GM10266 (cell line): ENCODE measurements at regions not wholly inside any gene's neighbourhood (a gene's known extent, or its start where the extent isn't known, plus 50 kb on each side); places are given as distances from the start of the nearest gene placed in this dataset.
A peak's percentile ranks its signal among the peaks of the same experiment; 100 is the strongest.

Source experiments
- DNase-seq: peaks from one replicate; pipeline ENCODE4 v3.0.0; 2012; ENCODE audit errors: extremely low spot score
- TF ChIP-seq, protein P1 (sequence below): IDR thresholded peaks from 2 replicates; pipeline ENCODE4 v1.5.1; 2012; ENCODE audit warnings: mild to moderate bottlenecking, low read depth; ENCODE audit not compliant: control insufficient read depth, insufficient read depth; ENCODE audit errors: missing control alignments

DNA sequence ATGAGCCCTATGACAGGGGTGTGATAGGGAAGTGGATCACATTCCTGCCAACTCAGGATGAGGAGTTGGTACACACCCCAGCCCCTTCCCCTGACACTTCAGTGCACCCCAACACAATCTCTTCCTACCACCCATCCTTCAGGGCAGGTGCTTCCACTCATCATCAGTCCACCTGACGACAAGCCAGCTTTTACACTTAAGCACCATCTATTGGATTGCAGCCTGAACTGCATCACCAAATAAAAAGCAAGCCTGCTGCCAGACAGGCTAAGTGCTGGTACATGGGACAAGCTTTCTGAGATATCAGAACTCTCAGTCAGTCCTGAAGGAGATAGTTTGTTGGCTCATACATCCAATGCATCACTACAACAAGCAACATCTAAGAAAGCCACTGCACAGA is 69.0 kb upstream of the TMEM200A start:
- DNase-seq: no peak
- TF ChIP-seq, protein P1, sequence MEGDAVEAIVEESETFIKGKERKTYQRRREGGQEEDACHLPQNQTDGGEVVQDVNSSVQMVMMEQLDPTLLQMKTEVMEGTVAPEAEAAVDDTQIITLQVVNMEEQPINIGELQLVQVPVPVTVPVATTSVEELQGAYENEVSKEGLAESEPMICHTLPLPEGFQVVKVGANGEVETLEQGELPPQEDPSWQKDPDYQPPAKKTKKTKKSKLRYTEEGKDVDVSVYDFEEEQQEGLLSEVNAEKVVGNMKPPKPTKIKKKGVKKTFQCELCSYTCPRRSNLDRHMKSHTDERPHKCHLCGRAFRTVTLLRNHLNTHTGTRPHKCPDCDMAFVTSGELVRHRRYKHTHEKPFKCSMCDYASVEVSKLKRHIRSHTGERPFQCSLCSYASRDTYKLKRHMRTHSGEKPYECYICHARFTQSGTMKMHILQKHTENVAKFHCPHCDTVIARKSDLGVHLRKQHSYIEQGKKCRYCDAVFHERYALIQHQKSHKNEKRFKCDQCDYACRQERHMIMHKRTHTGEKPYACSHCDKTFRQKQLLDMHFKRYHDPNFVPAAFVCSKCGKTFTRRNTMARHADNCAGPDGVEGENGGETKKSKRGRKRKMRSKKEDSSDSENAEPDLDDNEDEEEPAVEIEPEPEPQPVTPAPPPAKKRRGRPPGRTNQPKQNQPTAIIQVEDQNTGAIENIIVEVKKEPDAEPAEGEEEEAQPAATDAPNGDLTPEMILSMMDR: no peak

DNA sequence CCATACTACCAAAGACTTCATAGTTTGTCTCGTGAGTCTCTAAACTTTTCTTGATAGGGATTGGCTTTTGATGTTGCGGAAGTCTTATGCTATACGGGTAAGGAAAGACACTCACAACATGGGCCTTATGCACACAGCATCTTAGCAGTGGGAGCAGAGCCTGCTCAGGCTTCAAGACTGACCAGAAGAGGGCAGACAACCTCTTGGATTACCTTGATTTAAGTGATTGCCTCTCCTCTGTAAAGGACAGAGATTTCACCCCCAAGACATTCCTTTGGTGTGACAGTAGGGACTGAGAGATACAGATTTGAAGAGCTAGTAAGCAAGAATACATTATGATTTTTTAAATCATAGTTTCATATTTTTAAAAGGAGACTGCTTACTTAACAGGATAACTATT is 71.0 kb upstream of the SAMD3 start:
- DNase-seq: peak; percentile 35
- TF ChIP-seq, protein P1: peak; percentile 64

DNA sequence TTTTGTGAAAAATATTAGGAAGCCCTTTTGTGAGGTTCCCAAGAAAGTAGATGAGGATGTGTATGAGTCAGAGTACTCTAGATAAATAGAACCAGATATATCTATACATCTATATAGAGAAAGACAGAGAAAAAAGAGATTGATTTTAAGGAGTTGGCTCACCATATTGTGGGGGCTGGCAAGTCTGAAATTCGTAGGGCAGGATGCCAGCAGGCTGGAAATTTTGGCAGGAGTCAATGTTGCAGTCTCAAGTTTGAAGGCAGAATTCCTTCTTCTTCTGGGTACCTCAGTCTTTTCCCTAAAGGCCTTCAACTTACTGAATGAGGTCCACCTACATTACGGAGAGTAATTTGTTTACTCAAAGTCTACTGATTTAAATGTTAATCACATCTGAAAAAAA is 65.3 kb upstream of the SAMD3 start:
- DNase-seq: no peak
- TF ChIP-seq, protein P1: no peak

DNA sequence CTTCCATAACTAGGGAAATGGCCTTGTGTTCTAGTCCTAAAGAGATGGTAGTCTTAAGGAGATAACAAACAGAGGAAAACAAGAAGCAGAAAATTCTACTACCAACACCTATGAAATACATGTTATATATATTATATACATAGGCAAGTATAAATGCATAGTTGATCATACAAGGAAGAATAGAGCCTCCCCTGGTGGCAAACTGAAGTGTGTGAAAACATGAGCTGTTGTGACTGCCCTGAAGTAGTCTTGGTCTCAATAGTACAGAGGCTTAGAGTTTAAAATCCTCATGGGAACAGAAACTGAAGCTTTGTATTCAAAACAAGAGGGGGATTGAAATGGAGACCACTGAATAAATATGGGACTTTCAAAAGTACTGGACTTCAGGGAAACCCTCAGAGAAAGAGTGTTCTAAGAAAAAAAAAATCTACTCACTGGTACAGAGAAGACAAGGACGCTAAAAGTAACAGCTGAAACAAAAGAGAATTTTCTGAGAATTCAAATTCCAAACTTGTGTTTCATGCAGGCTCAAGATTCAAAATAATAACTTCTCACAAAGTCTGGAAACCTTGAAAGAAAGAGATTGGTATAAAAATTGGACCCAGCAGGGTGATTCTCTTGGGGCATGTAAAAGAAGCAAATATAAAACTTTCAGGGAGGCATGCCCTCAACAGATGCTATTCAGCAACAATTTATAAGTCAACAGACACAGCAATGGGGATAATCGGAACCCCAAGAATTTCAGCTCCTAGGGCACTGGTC is 59.7 kb upstream of the SAMD3 start:
- DNase-seq: peak; percentile 35
- TF ChIP-seq, protein P1: peak; percentile 39

DNA sequence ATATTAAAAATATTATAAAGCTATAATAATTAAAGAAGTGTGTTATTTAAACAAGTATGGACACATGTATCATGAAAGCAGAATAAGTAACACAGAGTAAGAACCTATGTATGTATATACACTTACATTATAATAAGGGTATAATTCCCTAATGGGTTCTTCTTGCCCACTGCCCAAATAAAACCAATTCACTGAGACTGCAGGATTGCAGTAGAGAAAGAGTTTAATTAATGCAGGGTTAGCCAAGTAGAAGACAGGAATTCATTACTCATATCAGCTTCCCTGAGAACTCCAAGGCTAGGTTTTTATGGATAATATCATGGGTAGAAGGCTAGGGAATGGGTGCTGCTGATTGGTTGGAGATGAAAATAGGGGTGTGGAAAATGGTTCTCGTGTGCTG is 53.8 kb upstream of the SAMD3 start:
- TF ChIP-seq, protein P1: no peak

DNA sequence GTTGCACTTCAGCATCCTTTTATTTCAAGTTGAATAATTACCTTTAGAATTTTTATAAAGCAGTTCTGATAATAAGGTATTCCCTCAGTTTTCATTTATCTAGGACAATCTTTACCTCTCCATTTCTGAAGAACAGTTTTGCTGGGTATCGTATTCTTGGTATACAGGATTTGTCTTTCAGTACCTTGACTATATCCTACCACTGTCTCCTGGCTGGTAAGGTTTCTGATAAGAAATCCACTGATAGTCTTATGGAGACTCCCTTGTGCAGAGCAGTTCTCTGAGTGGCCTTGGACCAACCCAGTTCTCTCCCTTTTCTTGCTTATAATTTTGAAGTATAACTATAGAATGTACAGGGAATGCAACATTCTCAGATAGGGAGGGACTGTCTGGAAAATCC is 51.3 kb upstream of the SAMD3 start:
- TF ChIP-seq, protein P1: no peak
- DNase-seq: no peak

More for the DNA sequence above, 53.8 kb upstream of the SAMD3 start:
- no peak for DNase-seq
